Brain microvascular endothelial cell (primary cell): ENCODE measurements at regions not wholly inside any gene's neighbourhood (a gene's known extent, or its start where the extent isn't known, plus 50 kb on each side); places are given as distances from the start of the nearest gene placed in this dataset.

ENCODE experiments used
- DNase-seq: peaks from one replicate; pipeline ENCODE4 v3.0.0-alpha.2; 2020
- H3K27ac ChIP-seq: fragments of 250-450 bp; sonication (Bioruptor Pico); 2 replicates; pipeline ENCODE4 v1.5.1; 2020; ENCODE audit warnings: mild to moderate bottlenecking, moderate library complexity
- H3K27me3 ChIP-seq: fragments of 250-450 bp; sonication (Bioruptor Pico); replicated peaks from 2 replicates; pipeline ENCODE4 v1.5.1; 2020; ENCODE audit warnings: mild to moderate bottlenecking
- H3K36me3 ChIP-seq: fragments of 250-450 bp; sonication (Bioruptor Pico); replicated peaks from 2 replicates; pipeline ENCODE4 v1.5.1; 2020; ENCODE audit warnings: mild to moderate bottlenecking
- H3K4me3 ChIP-seq: 2 replicates; pipeline ENCODE4 v1.5.1; 2011; ENCODE audit warnings: low read depth, mild to moderate bottlenecking, control low read depth, low read length, moderate library complexity
- CTCF ChIP-seq: IDR thresholded peaks from 2 replicates; pipeline ENCODE4 v1.5.1; 2011; ENCODE audit warnings: low read depth, mild to moderate bottlenecking, moderate library complexity, low read length, control low read depth, inconsistent platforms; ENCODE audit errors: missing control alignments
- in situ Hi-C: cut with HindIII; loops from 2 replicates; pipeline ENCODE4 v1.10.0; 2017; ENCODE audit warnings: low sequenced_read_pairs, low pct_ligation_motif_present

DNA sequence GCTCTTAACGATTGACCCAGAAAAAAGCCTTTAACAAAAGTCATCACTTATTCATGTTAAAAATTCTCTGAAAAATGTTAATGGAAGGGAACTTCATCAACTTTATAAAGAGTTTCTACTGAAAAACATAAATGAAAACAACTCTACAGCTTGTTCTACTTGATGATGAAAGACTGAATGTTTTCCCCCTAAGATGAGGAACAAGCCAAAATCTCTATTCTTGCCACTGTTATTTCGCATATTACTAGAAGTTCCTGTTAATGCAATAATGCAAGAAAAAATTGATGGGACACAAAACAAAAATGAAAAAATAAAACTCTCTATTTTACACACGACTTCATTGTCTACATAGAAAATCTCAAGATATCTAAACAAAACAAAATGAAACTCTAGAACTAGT is 249.8 kb upstream of the AKR1E2 start:
- in situ Hi-C loops = no loop called here
- Histone ChIP-seq H3K36me3 (no peaks in the 10 kb centered on the region), H3K27ac (no peak overlapping the region), H3K4me3 (no peak overlapping the region), H3K27me3 (no peaks in the 10 kb centered on the region)
- no peak for DNase-seq
- no peak for TF ChIP-seq CTCF

DNA sequence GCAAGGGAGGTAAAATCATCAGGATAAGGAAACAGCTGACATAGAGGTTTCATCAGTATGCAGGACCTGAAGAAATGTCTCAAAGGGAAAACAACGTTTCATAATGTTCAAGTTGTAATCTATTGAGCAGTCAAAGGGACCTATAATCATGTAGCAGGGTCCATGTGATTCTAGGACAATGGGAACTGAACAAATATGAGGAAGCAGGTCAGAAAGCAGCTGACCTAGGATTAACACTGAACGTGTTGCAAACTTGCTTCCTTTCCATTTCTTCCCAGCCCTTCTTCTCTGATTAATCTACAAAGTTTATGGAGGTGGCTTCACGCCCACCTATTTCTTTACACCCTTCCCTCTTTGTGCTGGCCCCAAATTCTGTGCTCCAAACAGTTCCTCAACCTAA is 256.9 kb upstream of the AKR1E2 start:
- H3K27ac ChIP-seq = no peak overlapping the region
- in situ Hi-C loops = no loop called here
- no peak for DNase-seq
- no peaks in the 10 kb centered on the region for H3K27me3 ChIP-seq
- no peak for TF ChIP-seq CTCF
- H3K36me3 ChIP-seq = no peaks in the 10 kb centered on the region
- H3K4me3 ChIP-seq = no peak overlapping the region

DNA sequence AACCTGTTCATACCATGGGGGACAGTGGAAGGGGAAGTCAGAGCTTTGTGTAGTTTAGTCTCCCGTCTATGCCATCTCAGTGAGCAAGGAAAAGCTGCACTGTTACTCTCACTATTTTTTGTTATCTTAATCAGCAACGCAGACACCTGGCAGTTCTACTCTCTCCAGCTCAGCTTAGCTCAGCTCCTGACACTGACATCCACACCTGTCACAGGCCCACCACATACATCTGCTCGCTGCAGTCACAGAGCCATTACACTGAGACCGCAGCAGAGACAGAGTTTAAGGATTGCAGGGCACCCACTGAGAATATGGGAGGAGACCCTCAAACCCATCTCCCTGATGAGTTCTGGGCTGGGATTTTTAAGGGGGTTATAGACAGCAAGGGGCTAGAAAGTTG is 257.3 kb upstream of the AKR1E2 start:
- no peak for TF ChIP-seq CTCF
- Histone ChIP-seq H3K36me3 (no peaks in the 10 kb centered on the region), H3K4me3 (no peak overlapping the region), H3K27ac (no peak overlapping the region), H3K27me3 (no peaks in the 10 kb centered on the region)
- in situ Hi-C loops = no loop called here
- no peak for DNase-seq

DNA sequence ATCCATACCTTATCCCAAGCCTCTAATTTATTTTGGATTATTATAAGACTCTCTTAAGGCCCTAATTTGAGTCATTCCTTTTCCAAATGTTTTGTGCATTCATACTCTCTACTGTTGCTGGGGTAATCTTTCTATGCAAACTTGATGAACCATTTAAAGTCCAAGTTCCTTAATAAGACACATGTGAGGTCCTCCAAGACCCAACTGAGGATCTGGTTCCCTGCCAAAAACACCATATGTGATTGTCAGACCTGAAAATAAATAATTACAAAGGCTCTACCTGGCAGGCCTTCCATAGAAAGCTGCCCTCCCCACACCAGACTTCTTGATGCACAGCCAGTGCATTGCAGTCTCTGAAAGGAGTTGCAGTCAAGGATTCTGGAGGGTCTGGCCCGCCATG is 257.9 kb upstream of the AKR1E2 start:
- no peak for TF ChIP-seq CTCF
- Histone ChIP-seq H3K27me3 (no peaks in the 10 kb centered on the region), H3K4me3 (no peak overlapping the region), H3K36me3 (no peaks in the 10 kb centered on the region), H3K27ac (no peak overlapping the region)
- no peak for DNase-seq
- in situ Hi-C loops = no loop called here

DNA sequence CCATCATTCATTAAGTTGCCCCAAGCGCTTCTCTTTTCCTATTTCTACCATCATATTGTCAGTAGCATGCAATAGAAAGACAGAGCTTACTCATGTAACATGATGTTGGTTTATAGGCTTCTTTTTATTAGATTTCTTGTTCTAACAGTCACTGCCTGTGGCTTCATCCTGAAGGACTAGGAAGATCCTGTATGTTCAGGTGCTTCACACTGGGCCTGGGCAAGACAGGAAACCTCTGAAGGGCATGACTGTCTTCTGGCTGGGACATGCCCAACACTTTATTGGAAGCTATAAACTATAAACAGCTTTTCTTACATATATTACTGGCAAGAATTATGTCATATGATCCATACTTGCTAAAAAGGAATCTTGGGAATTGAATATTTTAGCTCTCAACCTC is 258.4 kb upstream of the AKR1E2 start:
- no peak for DNase-seq
- in situ Hi-C loops = no loop called here
- no peak for TF ChIP-seq CTCF
- H3K36me3 ChIP-seq = no peaks in the 10 kb centered on the region
- H3K4me3 ChIP-seq = no peak overlapping the region
- no peaks in the 10 kb centered on the region for H3K27me3 ChIP-seq
- H3K27ac ChIP-seq = no peak overlapping the region

DNA sequence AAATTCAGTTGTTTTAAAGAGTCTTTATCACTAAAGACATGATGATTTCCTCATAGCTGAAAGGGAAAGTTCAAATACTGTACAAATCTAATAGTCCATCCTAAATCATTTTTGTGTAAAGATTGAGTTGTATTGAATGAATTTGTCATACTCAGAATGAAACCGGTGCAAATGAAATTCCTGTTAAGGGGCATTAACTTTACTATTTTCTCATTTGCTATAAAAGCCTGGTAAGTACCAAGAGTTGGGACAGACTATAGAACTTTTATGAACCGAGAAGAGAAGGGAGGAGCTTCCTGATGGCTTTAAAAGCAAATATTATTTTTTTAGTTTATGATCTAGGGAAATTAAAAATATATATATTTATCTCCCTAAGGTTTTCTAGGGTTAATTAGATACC is 260.0 kb upstream of the AKR1E2 start:
- no peaks in the 10 kb centered on the region for H3K27me3 ChIP-seq
- no peak for TF ChIP-seq CTCF
- no peaks in the 10 kb centered on the region for H3K36me3 ChIP-seq
- in situ Hi-C loops = no loop called here
- H3K27ac ChIP-seq = no peak overlapping the region
- no peak for DNase-seq
- no peak overlapping the region for H3K4me3 ChIP-seq
